Adrenal gland (tissue), 5 donors: ENCODE measurements at regions not wholly inside any gene's neighbourhood (a gene's known extent, or its start where the extent isn't known, plus 50 kb on each side); places are given as distances from the start of the nearest gene placed in this dataset.

ENCODE experiments used
- CTCF ChIP-seq, 6 experiments: fragments of 450-650 bp in 4 of 6; fragments of 200-600 bp in 2 of 6; sonication (generic) in 1 of 6; IDR thresholded peaks; 1 replicate in 5 of 6; 2 replicates in 1 of 6; pipeline versions ENCODE4 v1.5.1 to v1.8.0; 2016 to 2021; ENCODE audit warnings: antibody characterized with exemption in 6 of 6, mild to moderate bottlenecking in 2 of 6, moderate library complexity in 1 of 6
- POLR2A ChIP-seq, 2 donors: fragments of 450-650 bp; IDR thresholded peaks; one replicate each; pipeline ENCODE4 v1.6.1; 2017; ENCODE audit warnings: antibody characterized with exemption in 2 of 2, mild to moderate bottlenecking in 2 of 2, moderate library complexity in 1 of 2
- donor health status: DM: no; HTN: no; CAD: no.

- TF ChIP-seq CTCF (IDR thresholded peaks at IDR 0.05) (no peak), POLR2A (IDR thresholded peaks at IDR 0.05) (no peak)
Measured at GRCh38 chr12:115132905-115133304, 448.9 kb upstream of the TBX3 start.
